ENCODE measurements at regions not wholly inside any gene's neighbourhood (a gene's known extent, or its start where the extent isn't known, plus 50 kb on each side); places are given as distances from the start of the nearest gene placed in this dataset.

GRCh38 chr14:51334566-51334965 is 94.5 kb downstream of the TMX1 start:
- TF ChIP-seq POLR2A (IDR thresholded peaks at IDR 0.05) (no peak), CTCF (IDR thresholded peaks at IDR 0.05) (no peak)
